HG03442 (cell line): ENCODE measurements at regions not wholly inside any gene's neighbourhood (a gene's known extent, or its start where the extent isn't known, plus 50 kb on each side); places are given as distances from the start of the nearest gene placed in this dataset.

Experiments
- ATAC-seq: cut with Tn5 transposase; IDR thresholded peaks from one replicate; pipeline ENCODE4 v1.9.1; 2021; ENCODE audit warnings: mild to moderate bottlenecking, moderate library complexity; ENCODE audit not compliant: unreplicated experiment

DNA sequence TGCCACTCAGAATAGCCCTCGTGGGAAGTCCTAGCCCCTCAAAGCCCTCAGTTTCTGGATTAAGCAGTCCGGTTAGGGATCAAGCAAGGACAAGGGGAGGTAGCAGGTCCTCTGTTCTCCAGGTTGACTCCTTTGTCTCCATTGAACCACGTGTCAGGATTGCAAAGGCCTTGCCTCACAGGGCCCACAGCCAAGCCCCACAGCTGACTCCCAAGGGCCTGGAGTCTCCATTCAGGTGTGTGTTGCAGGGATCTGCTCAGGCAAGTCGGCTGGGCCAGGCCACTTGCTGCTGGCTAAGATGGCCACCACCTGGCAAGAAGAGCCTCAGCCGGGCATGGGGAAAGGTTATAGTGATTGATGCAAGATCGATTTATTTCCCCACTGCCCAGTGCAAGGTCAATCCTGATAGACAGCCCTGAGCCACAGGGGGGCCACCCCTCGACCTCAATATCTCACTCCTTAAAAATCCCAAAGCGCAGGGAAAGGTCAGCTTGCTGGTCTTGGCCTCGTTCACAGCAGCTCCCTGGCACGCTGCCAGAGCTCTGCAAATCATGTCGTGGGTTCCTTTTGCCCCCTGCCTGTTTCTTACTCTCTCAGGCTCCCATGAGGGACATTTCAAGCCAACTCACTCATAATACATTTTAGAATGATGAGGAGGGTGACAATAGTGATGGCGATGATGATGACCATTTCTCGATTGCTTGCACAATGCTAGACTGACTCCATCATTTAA lies 75.9 kb downstream of the EDN3 start:
- no peak for ATAC-seq

GRCh38 chr20:59376998-59377397 lies 76.6 kb downstream of the EDN3 start:
- ATAC-seq: no peak

DNA sequence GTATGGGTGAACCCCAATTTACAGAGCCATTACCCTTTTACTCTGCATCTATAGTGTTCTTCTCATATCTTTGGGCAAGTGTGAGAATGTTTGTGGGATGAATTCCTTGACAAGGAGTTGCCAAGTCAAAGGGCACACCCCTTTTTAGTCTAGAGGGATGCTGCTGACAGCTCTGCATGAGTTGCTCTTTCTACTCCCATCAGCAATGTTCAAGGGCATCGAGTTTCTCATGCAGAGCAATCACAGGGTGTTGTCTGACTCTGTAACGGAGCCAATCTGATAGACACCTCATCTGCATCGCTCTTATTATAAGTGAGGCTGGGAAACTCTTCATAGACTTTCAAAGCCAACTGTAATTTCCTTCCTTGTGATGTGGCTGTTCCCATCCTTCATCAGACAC lies 77.4 kb downstream of the EDN3 start:
- no peak for ATAC-seq

- no peak for ATAC-seq
These were observed 78.0 kb downstream of the EDN3 start for GRCh38 chr20:59378396-59378795.

DNA sequence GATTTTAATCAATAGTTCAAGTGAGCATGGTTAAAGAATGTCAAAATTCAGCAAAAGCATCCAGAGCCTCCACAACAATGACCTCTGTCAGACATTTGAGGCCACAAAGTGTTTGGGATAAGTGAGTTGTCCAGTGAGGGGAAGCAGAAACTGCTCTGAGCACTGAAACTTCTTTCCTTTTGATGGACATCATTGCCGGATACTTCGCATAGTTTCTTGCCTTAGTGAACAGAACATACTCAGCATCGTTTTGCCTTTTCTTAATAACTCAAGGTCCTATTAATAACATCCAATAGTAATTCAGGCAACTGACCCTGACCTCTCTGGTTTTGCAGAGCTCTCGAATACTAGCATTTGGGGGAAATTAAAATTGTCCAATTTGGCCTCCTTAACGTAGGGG lies 78.6 kb downstream of the EDN3 start:
- ATAC-seq: no peak

DNA sequence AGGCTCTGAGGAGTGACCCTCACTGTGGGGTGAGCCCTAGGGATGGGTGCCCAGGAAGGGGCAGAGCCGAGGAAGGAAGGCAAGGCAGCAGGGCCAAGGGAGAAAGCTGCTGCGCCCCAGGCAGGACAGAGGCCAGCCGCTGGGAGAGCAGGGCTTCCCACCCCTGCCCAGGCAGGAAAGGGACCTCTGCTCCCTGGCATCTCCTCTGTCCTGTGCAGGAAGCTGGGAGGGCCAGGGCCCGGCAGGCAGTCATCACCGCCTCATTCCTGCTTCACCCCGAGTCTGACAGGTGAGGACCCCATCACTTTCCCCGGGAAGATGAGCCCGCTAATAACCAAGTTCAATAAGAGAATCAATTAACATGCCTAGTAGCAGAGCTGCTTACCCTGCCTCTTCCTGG lies 81.3 kb downstream of the EDN3 start:
- ATAC-seq: no peak

GRCh38 chr20:59382157-59382725 lies 81.8 kb downstream of the EDN3 start:
- ATAC-seq: no peak

- ATAC-seq: no peak
These were observed 82.5 kb downstream of the EDN3 start for GRCh38 chr20:59382907-59383306.

DNA sequence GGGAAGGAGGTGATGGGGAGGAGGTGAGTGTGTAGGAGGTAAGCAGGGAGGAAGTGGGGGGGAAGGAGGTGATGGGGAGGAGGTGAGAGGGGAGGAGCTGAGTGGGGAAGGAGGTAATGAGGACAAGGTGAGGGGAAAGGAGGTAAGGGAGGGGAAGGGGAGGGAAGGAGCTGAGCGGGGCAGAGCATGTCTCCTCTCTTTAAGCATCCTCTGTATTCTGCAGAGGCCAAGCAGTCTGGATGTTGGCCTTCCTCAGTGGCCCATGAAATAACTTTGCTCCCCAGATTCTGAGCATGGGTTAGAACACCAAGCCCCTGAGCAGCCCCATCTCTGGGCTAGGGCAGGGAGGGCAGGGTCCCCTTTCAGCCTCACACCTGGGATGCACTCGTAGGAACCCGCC lies 84.6 kb downstream of the EDN3 start:
- ATAC-seq: no peak

DNA sequence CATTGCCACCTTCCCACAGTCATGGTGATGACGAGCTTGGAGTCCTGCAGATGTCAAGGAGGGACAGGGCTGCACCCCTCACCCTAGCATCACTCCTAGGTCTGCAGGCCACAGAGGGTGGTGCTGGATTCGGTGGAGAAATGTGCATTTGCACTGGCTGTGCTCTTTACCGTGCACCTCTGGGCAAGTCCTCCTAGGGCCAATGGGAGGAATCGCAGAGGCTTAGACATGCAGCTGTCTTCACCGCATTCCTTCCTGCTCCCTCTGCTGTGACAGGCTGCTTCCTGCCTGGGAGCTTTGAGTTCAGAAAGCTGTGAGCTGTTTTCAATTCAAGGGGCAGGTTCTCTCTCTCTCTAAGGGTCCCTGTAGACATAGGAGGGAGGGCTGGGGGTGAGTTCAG lies 85.1 kb downstream of the EDN3 start:
- ATAC-seq: no peak

- no peak for ATAC-seq
These were observed 86.4 kb downstream of the EDN3 start for GRCh38 chr20:59386809-59387208.

- no peak for ATAC-seq
These were observed 87.5 kb downstream of the EDN3 start for GRCh38 chr20:59387891-59388290.

DNA sequence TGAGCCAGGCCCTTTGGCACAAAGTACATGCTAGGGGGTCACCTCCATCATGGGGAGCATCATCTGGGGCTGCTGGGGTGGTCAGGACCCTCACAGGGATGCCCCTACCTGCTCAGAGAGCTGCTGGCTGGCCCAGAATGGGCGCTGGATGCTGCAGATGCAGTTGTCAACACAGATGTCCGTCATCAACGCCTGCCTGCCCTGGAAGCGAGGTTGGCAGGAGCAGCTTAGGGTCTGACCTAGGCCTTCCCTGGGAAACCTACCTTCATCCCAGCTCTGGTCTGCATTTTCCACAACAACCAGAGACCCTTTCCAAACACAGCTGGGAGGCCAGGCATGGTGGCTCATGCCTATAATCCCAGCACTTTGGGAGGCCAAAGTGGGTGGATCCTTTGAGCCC lies 88.0 kb downstream of the EDN3 start:
- no peak for ATAC-seq

- ATAC-seq: no peak
These were observed 90.0 kb downstream of the EDN3 start for GRCh38 chr20:59390437-59390836.

- ATAC-seq: no peak
These were observed 91.6 kb downstream of the EDN3 start for GRCh38 chr20:59391975-59392374.

GRCh38 chr20:59392736-59393135 lies 92.3 kb downstream of the EDN3 start:
- ATAC-seq: no peak

- ATAC-seq: no peak
These were observed 92.7 kb downstream of the EDN3 start for GRCh38 chr20:59393142-59393541.

- ATAC-seq: no peak
These were observed 95.3 kb downstream of the EDN3 start for GRCh38 chr20:59395729-59396128.

- ATAC-seq: no peak
These were observed 98.3 kb downstream of the EDN3 start for GRCh38 chr20:59398537-59399205.

- ATAC-seq: no peak
These were observed 99.2 kb downstream of the EDN3 start for GRCh38 chr20:59399426-59400099.

DNA sequence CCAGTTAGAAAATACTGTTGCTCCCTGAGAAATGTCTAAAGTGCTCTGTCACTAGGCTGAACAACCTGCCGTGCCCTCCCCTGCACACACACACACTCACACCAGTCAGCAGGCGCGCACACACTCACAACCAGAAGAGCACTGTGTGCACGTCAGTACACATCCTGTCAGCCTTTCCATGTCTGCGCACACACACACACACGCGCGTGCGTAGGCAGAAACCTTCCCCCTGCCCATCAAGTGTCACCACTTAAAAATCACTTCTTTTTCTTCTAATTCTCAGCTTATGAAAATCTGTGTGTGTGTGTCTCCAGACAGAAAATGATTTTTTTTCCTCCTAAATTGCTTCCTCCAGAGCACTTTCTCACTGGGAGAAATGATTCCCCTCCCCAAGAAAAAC lies 100.3 kb downstream of the EDN3 start:
- ATAC-seq: no peak

- no peak for ATAC-seq
These were observed 102.3 kb downstream of the EDN3 start for GRCh38 chr20:59402681-59403080.
